ENCODE measurements at regions not wholly inside any gene's neighbourhood (a gene's known extent, or its start where the extent isn't known, plus 50 kb on each side); places are given as distances from the start of the nearest gene placed in this dataset.
"Not testable (repeated sequence)": the region's sequence is repeated elsewhere in the genome, so short reads cannot be mapped to it uniquely, and the experiment has no call there.

GRCh38 chr5:36390640-36391039, 88.9 kb upstream of the RANBP3L start:
- TF ChIP-seq CTCF (IDR thresholded peaks at IDR 0.05; ENCODE audit: unreplicated experiment in 3 of 3), result no peak
- H3K4me1 Mint-ChIP-seq, result peaks cover 31% of the 10 kb centered on the region
- peaks cover 3% of the 10 kb centered on the region for H3K27me3 Mint-ChIP-seq (ENCODE audit: low read depth)
- H3K27ac Mint-ChIP-seq, result no peak overlapping the region
- H3K36me3 Mint-ChIP-seq (ENCODE audit: low read depth), result no peaks in the 10 kb centered on the region
- H3K4me3 Mint-ChIP-seq, result no peak overlapping the region
- no peaks in the 10 kb centered on the region for H3K9me3 Mint-ChIP-seq

- no peak for TF ChIP-seq CTCF (IDR thresholded peaks at IDR 0.05; ENCODE audit: unreplicated experiment in 3 of 3)
- H3K36me3 Mint-ChIP-seq (ENCODE audit: low read depth), result no peaks in the 10 kb centered on the region
- H3K9me3 Mint-ChIP-seq, result no peaks in the 10 kb centered on the region
- H3K27me3 Mint-ChIP-seq (ENCODE audit: low read depth), result peaks cover 3% of the 10 kb centered on the region
- peak overlapping the region in 2 of 3 experiments; percentile 30 to 31 for H3K27ac Mint-ChIP-seq
- H3K4me1 Mint-ChIP-seq, result peaks cover 41% of the 10 kb centered on the region
- no peak overlapping the region for H3K4me3 Mint-ChIP-seq
Observed at GRCh38 chr5:36392186-36392585, 90.5 kb upstream of the RANBP3L start.

- Mint-ChIP-seq H3K4me1 (peaks cover 42% of the 10 kb centered on the region), H3K9me3 (no peaks in the 10 kb centered on the region), H3K36me3 (ENCODE audit: low read depth) (no peaks in the 10 kb centered on the region), H3K27ac (peak overlapping the region in 2 of 3 experiments; percentile 30 to 31), H3K4me3 (no peak overlapping the region), H3K27me3 (ENCODE audit: low read depth) (peaks cover 3% of the 10 kb centered on the region)
- TF ChIP-seq CTCF (IDR thresholded peaks at IDR 0.05; ENCODE audit: unreplicated experiment in 3 of 3), result no peak
Observed at GRCh38 chr5:36392818-36393217, 91.1 kb upstream of the RANBP3L start.

- H3K9me3 Mint-ChIP-seq, result no peaks in the 10 kb centered on the region
- peaks cover 3% of the 10 kb centered on the region for H3K27me3 Mint-ChIP-seq (ENCODE audit: low read depth)
- H3K4me3 Mint-ChIP-seq, result no peak overlapping the region
- H3K27ac Mint-ChIP-seq, result no peak overlapping the region
- TF ChIP-seq CTCF (IDR thresholded peaks at IDR 0.05; ENCODE audit: unreplicated experiment in 3 of 3), result no peak
- H3K36me3 Mint-ChIP-seq (ENCODE audit: low read depth), result no peaks in the 10 kb centered on the region
- H3K4me1 Mint-ChIP-seq, result peaks cover 46% of the 10 kb centered on the region
Observed at GRCh38 chr5:36393656-36394428, 92.1 kb upstream of the RANBP3L start.

GRCh38 chr5:36395260-36395659, 93.6 kb upstream of the RANBP3L start:
- H3K27ac Mint-ChIP-seq, result no peak overlapping the region
- H3K27me3 Mint-ChIP-seq (ENCODE audit: low read depth), result peaks cover 1% of the 10 kb centered on the region
- H3K4me1 Mint-ChIP-seq, result peaks cover 37% of the 10 kb centered on the region
- TF ChIP-seq CTCF (IDR thresholded peaks at IDR 0.05; ENCODE audit: unreplicated experiment in 3 of 3), result no peak
- no peak overlapping the region for H3K4me3 Mint-ChIP-seq
- no peaks in the 10 kb centered on the region for H3K9me3 Mint-ChIP-seq
- no peaks in the 10 kb centered on the region for H3K36me3 Mint-ChIP-seq (ENCODE audit: low read depth)

GRCh38 chr5:36395947-36396346, 94.2 kb upstream of the RANBP3L start:
- not testable (repeated sequence) for H3K4me3 Mint-ChIP-seq; H3K36me3 Mint-ChIP-seq (ENCODE audit: low read depth); H3K9me3 Mint-ChIP-seq; H3K27me3 Mint-ChIP-seq (ENCODE audit: low read depth)
- peak overlapping the region; percentile 17 to 62 (median 59) for H3K27ac Mint-ChIP-seq
- H3K4me1 Mint-ChIP-seq, result peaks cover 37% of the 10 kb centered on the region

All from nephron (organoid).